A549 (cell line): ENCODE measurements at regions not wholly inside any gene's neighbourhood (a gene's known extent, or its start where the extent isn't known, plus 50 kb on each side); places are given as distances from the start of the nearest gene placed in this dataset.

Source experiments
- ATAC-seq, 2 experiments: fragments of 200-7000 bp in 1 of 2; fragments of >200 bp in 1 of 2; cut with Nextera tagmentation in 1 of 2; cut with Tn5 transposase in 1 of 2; 3 replicates each; pipeline versions ENCODE4 v1.8.0 to v1.9.1; 2018 to 2020; ENCODE audit warnings: mild to moderate bottlenecking in 1 of 2, moderate library complexity in 1 of 2
- CTCF ChIA-PET: fragments of 300-600 bp; sonication (Branson Sonifier 250); formaldehyde crosslinking; extraction: SDS; loops from one replicate; lab custom pipeline; 2021; ENCODE audit warnings: antibody characterized with exemption, inconsistent platforms; lab: Yijun Ruan, JAX
- POLR2A ChIA-PET: fragments of 350-600 bp; formaldehyde crosslinking; extraction: SDS; loops from one replicate; lab custom pipeline; 2021; ENCODE audit warnings: antibody characterized with exemption, inconsistent platforms; lab: Yijun Ruan, JAX
- DNase-seq, 2 experiments: peaks; one replicate each; pipeline versions ENCODE4 v3.0.0 to v3.0.0-alpha.2; 2011 to 2016; ENCODE audit warnings: low read depth in 1 of 2, low spot score in 1 of 2
- FAIRE-seq: peaks from 2 replicates; lab custom pipeline; 2011; peaks lifted over from hg19 to GRCh38; lab: Jason Lieb, UNC
- H3K27ac ChIP-seq, 2 experiments: fragments of >200 bp; sonication (Bioruptor Twin); formaldehyde crosslinking; 3 replicates each; pipeline ENCODE4 v1.5.1; 2016 to 2017
- H3K4me1 ChIP-seq: fragments of >200 bp; sonication (Bioruptor Twin); formaldehyde crosslinking; 3 replicates; pipeline ENCODE4 v1.6.1; 2016
- H3K4me2 ChIP-seq: fragments of >200 bp; sonication (Bioruptor Twin); formaldehyde crosslinking; 3 replicates; pipeline ENCODE4 v1.6.1; 2016
- H3K4me3 ChIP-seq: fragments of >200 bp; sonication (Bioruptor Twin); formaldehyde crosslinking; 3 replicates; pipeline ENCODE4 v1.5.1; 2016
- H3K9me3 ChIP-seq: fragments of >200 bp; sonication (Bioruptor Twin); formaldehyde crosslinking; 3 replicates; pipeline ENCODE4 v1.6.1; 2016
- ATOH8 ChIP-seq: fragments of 250-450 bp; sonication (Bioruptor Pico); IDR thresholded peaks from 2 replicates; pipeline ENCODE4 v1.5.0; 2020; ENCODE audit warnings: low read depth, mild to moderate bottlenecking, moderate library complexity
- BHLHE40 ChIP-seq: IDR thresholded peaks from 2 replicates; pipeline ENCODE4 v1.6.1; 2012; ENCODE audit warnings: low read depth, low read length, inconsistent platforms
- CBX8 ChIP-seq: fragments of 200-600 bp; sonication (generic); IDR thresholded peaks from 2 replicates; pipeline ENCODE4 v1.6.1; 2016
- CEBPB ChIP-seq, 2 experiments: fragments of >200 bp in 1 of 2; sonication (Bioruptor Twin) in 1 of 2; formaldehyde crosslinking in 1 of 2; IDR thresholded peaks; 2 replicates each; pipeline ENCODE4 v1.6.1; 2012 to 2016
- E2F6 ChIP-seq: IDR thresholded peaks from 2 replicates; pipeline ENCODE4 v1.6.1; 2012; ENCODE audit warnings: low read depth, borderline replicate concordance
- EHF ChIP-seq: fragments of 250-450 bp; sonication (Bioruptor Pico); IDR thresholded peaks from 2 replicates; pipeline ENCODE4 v1.5.0; 2020; ENCODE audit warnings: mild to moderate bottlenecking
- EHMT2 ChIP-seq: fragments of 200-600 bp; sonication (generic); IDR thresholded peaks from 2 replicates; pipeline ENCODE4 v1.6.1; 2016; ENCODE audit warnings: antibody characterized with exemption, low read depth, mild to moderate bottlenecking, moderate library complexity
- HDAC2 ChIP-seq: fragments of 200-600 bp; sonication (generic); IDR thresholded peaks from 2 replicates; pipeline ENCODE4 v1.6.1; 2016
- HES2 ChIP-seq: fragments of >200 bp; sonication (Bioruptor Twin); formaldehyde crosslinking; IDR thresholded peaks from 2 replicates; pipeline ENCODE4 v1.6.1; 2016
- HEYL ChIP-seq: fragments of 250-450 bp; sonication (Bioruptor Pico); IDR thresholded peaks from 2 replicates; pipeline ENCODE4 v1.8.0; 2021; ENCODE audit warnings: mild to moderate bottlenecking, moderate library complexity
- HOXA7 ChIP-seq: fragments of 250-450 bp; sonication (Bioruptor Pico); IDR thresholded peaks from 2 replicates; pipeline ENCODE4 v1.5.0; 2020; ENCODE audit warnings: mild to moderate bottlenecking, moderate library complexity
- HOXB5 ChIP-seq: fragments of 250-450 bp; sonication (Bioruptor Pico); IDR thresholded peaks from 2 replicates; pipeline ENCODE4 v1.5.0; 2020; ENCODE audit warnings: mild to moderate bottlenecking, moderate library complexity
- JUN ChIP-seq, 2 experiments: fragments of >200 bp; sonication (Bioruptor Twin); formaldehyde crosslinking; IDR thresholded peaks; 2 replicates in 1 of 2; 3 replicates in 1 of 2; pipeline ENCODE4 v1.6.1; 2016 to 2017
- JUNB ChIP-seq: fragments of >200 bp; sonication (Bioruptor Twin); formaldehyde crosslinking; IDR thresholded peaks from 2 replicates; pipeline ENCODE4 v1.6.1; 2016
- KDM5A ChIP-seq: fragments of 200-600 bp; sonication (generic); IDR thresholded peaks from 2 replicates; pipeline ENCODE4 v1.6.1; 2016; ENCODE audit warnings: antibody characterized with exemption, mild to moderate bottlenecking
- MAFK ChIP-seq: fragments of 450-650 bp; IDR thresholded peaks from 2 replicates; pipeline ENCODE4 v1.6.1; 2014; ENCODE audit not compliant: partially characterized antibody
- MAX ChIP-seq: IDR thresholded peaks from 2 replicates; pipeline ENCODE4 v1.6.1; 2012
- MAZ ChIP-seq: fragments of 150-350 bp; IDR thresholded peaks from 2 replicates; pipeline ENCODE4 v1.6.1; 2014; ENCODE audit warnings: antibody characterized with exemption, low read depth, low read length, borderline replicate concordance
- NFE2L2 ChIP-seq: fragments of 150-350 bp; conservative IDR thresholded peaks from 2 replicates; pipeline ENCODE4 v1.6.1; 2014; ENCODE audit warnings: low read length
- NR3C1 ChIP-seq: fragments of >200 bp; sonication (Bioruptor Twin); formaldehyde crosslinking; IDR thresholded peaks from 3 replicates; pipeline ENCODE4 v1.6.1; 2017
- POLR2A ChIP-seq: IDR thresholded peaks from 2 replicates; pipeline ENCODE4 v1.6.1; 2012; ENCODE audit warnings: mild to moderate bottlenecking, low read length
- POLR2AphosphoS2 ChIP-seq: conservative IDR thresholded peaks from 2 replicates; pipeline ENCODE4 v1.6.1; 2012; ENCODE audit warnings: low read length, improper control_type of control experiment, inconsistent platforms
- RAD21 ChIP-seq, 2 experiments: fragments of >200 bp in 1 of 2; sonication (Bioruptor Twin) in 1 of 2; formaldehyde crosslinking in 1 of 2; IDR thresholded peaks in 1 of 2; conservative IDR thresholded peaks in 1 of 2; 2 replicates in 1 of 2; 3 replicates in 1 of 2; pipeline ENCODE4 v1.6.1; 2012 to 2018; ENCODE audit warnings: inconsistent platforms in 1 of 2
- REST ChIP-seq: fragments of 200-600 bp; sonication (generic); IDR thresholded peaks from 2 replicates; pipeline ENCODE4 v1.6.1; 2016; ENCODE audit warnings: antibody characterized with exemption, mild to moderate bottlenecking, moderate library complexity
- RNF2 ChIP-seq: fragments of 200-600 bp; sonication (generic); IDR thresholded peaks from 2 replicates; pipeline ENCODE4 v1.6.1; 2016; ENCODE audit warnings: low read depth, mild to moderate bottlenecking, antibody characterized with exemption, moderate library complexity, borderline replicate concordance
- TFCP2L1 ChIP-seq: fragments of 250-450 bp; sonication (Bioruptor Pico); IDR thresholded peaks from 2 replicates; pipeline ENCODE4 v1.5.0; 2021; ENCODE audit warnings: mild to moderate bottlenecking
- ZC3H11A ChIP-seq: fragments of 450-650 bp; IDR thresholded peaks from 2 replicates; pipeline ENCODE4 v1.6.1; 2014; ENCODE audit warnings: antibody characterized with exemption, mild to moderate bottlenecking
- ZFP36 ChIP-seq: fragments of 450-650 bp; IDR thresholded peaks from 2 replicates; pipeline ENCODE4 v1.6.1; 2014; ENCODE audit warnings: borderline replicate concordance; ENCODE audit not compliant: partially characterized antibody
- WGBS: methylation state at CpG from one replicate; pipeline ENCODE4 v1.1.6; 2017; ENCODE audit errors: missing lambda C conversion rate; 5-methylcytosine and 5-hydroxymethylcytosine counted together

- WGBS = 0% methylated on average over 3 of the region's 5 CpGs
- no peak overlapping the region for H3K4me2 ChIP-seq
- no peak for DNase-seq
- H3K27ac ChIP-seq = no peak overlapping the region
- TF ChIP-seq HOXA7 (CRISPR knock-in tag) (no peak), MAX (no peak), POLR2A (no peak), JUN (IDR thresholded peaks at IDR 0.05) (no peak), CEBPB (IDR thresholded peaks at IDR 0.05) (no peak), HEYL (CRISPR knock-in tag) (no peak), RAD21 (conservative IDR thresholded peaks at IDR 0.05 in 1 of 2, IDR thresholded peaks at IDR 0.05 in 1 of 2) (no peak), RNF2 (no peak), TFCP2L1 (CRISPR knock-in tag) (no peak), ATOH8 (no peak), KDM5A (no peak)
- no peak for FAIRE-seq
- no peaks in the 10 kb centered on the region for H3K4me1 ChIP-seq
- no peak overlapping the region for H3K4me3 ChIP-seq
- no peak for ATAC-seq
- H3K9me3 ChIP-seq = no peaks in the 10 kb centered on the region
- ChIA-PET POLR2A (no interaction called here), CTCF (no interaction called here)
These were observed 188.7 kb downstream of the UBE3A start for GRCh38 chr15:25250011-25250596.

- ATAC-seq = no peak
- TF ChIP-seq ZFP36 = no peak
- no peak for TF ChIP-seq E2F6
- no peak for TF ChIP-seq BHLHE40
- no peak for TF ChIP-seq POLR2AphosphoS2
- no peak for TF ChIP-seq ZC3H11A
- TF ChIP-seq MAZ = no peak
- TF ChIP-seq NR3C1 = no peak
- no peak for TF ChIP-seq JUNB
- TF ChIP-seq CBX8 = no peak
- ChIA-PET CTCF (no interaction called here), POLR2A (no interaction called here)
- H3K9me3 ChIP-seq = no peaks in the 10 kb centered on the region
- no peak overlapping the region for H3K4me2 ChIP-seq
- WGBS = 26% methylated on average over 3 of the region's 14 CpGs
- H3K27ac ChIP-seq = no peak overlapping the region
- H3K4me1 ChIP-seq = no peaks in the 10 kb centered on the region
- no peak overlapping the region for H3K4me3 ChIP-seq
- no peak for DNase-seq
- no peak for FAIRE-seq
These were observed 187.8 kb downstream of the UBE3A start for GRCh38 chr15:25250906-25251622.

GRCh38 chr15:25251700-25252390, 187.0 kb downstream of the UBE3A start:
- no peak for DNase-seq
- Histone ChIP-seq H3K4me3 (no peak overlapping the region), H3K4me2 (no peak overlapping the region), H3K4me1 (no peaks in the 10 kb centered on the region), H3K27ac (no peak overlapping the region), H3K9me3 (no peaks in the 10 kb centered on the region)
- POLR2A ChIA-PET = no interaction called here
- FAIRE-seq = no peak
- no peak for ATAC-seq
- WGBS = 21% methylated on average over 8 of the region's 17 CpGs
- CTCF ChIA-PET = no interaction called here
- TF ChIP-seq KDM5A = no peak
- no peak for TF ChIP-seq EHMT2
- TF ChIP-seq HDAC2 = no peak
- TF ChIP-seq HES2 = no peak
- no peak for TF ChIP-seq HOXA7 (CRISPR knock-in tag)
- no peak for TF ChIP-seq EHF (CRISPR knock-in tag)
- no peak for TF ChIP-seq NFE2L2
- no peak for TF ChIP-seq MAX
- TF ChIP-seq NR3C1 = no peak
- TF ChIP-seq REST = no peak
- no peak for TF ChIP-seq MAFK
- no peak for TF ChIP-seq HOXB5
- no peak for TF ChIP-seq HEYL (CRISPR knock-in tag)
